Mesenchymal stem cell (in vitro differentiated cells and primary cell): ENCODE measurements at regions not wholly inside any gene's neighbourhood (a gene's known extent, or its start where the extent isn't known, plus 50 kb on each side); places are given as distances from the start of the nearest gene placed in this dataset.

Experiments used
- DNase-seq: peaks from one replicate; pipeline ENCODE4 v3.0.0-alpha.2; 2013
- H2AFZ ChIP-seq: one replicate; pipeline ENCODE4 v1.6.1; 2013; ENCODE audit warnings: low read depth, mild to moderate bottlenecking, control low read depth, inconsistent platforms, low read length, moderate library complexity
- H2AK5ac ChIP-seq: 2 replicates; pipeline ENCODE4 v1.6.1; 2013; ENCODE audit warnings: low read length, moderate library complexity, mild to moderate bottlenecking, inconsistent platforms; ENCODE audit not compliant: severe bottlenecking
- H2BK120ac ChIP-seq: one replicate; pipeline ENCODE4 v1.6.1; 2013; ENCODE audit warnings: low read depth, mild to moderate bottlenecking, inconsistent platforms, low read length, moderate library complexity
- H2BK12ac ChIP-seq, 2 experiments: one replicate each; pipeline ENCODE4 v1.6.1; 2013; ENCODE audit warnings: inconsistent platforms in 2 of 2, low read length in 2 of 2, mild to moderate bottlenecking in 2 of 2, moderate library complexity in 2 of 2, control low read depth in 1 of 2
- H2BK15ac ChIP-seq: one replicate; pipeline ENCODE4 v1.6.1; 2013; ENCODE audit warnings: mild to moderate bottlenecking, low read depth, inconsistent platforms; ENCODE audit not compliant: poor library complexity, severe bottlenecking
- H2BK5ac ChIP-seq: 2 replicates; pipeline ENCODE4 v1.6.1; 2013; ENCODE audit warnings: low read depth, mild to moderate bottlenecking, low read length, control low read depth, inconsistent platforms; ENCODE audit not compliant: poor library complexity, severe bottlenecking
- H3K14ac ChIP-seq, 2 experiments: one replicate each; pipeline ENCODE4 v1.6.1; 2013; ENCODE audit warnings: inconsistent platforms in 2 of 2, low read length in 2 of 2, control low read depth in 1 of 2, mild to moderate bottlenecking in 1 of 2, moderate library complexity in 1 of 2
- H3K18ac ChIP-seq, 2 experiments: one replicate each; pipeline ENCODE4 v1.6.1; 2013; ENCODE audit warnings: inconsistent platforms in 2 of 2, low read length in 2 of 2, control low read depth in 1 of 2, low read depth in 1 of 2, mild to moderate bottlenecking in 1 of 2
- H3K23ac ChIP-seq, 2 experiments: one replicate each; pipeline ENCODE4 v1.6.1; 2013; ENCODE audit warnings: inconsistent platforms in 2 of 2, low read length in 2 of 2, mild to moderate bottlenecking in 2 of 2, moderate library complexity in 2 of 2, control low read depth in 1 of 2
- H3K27ac ChIP-seq: 2 replicates; pipeline ENCODE4 v1.5.1; 2013; ENCODE audit warnings: mild to moderate bottlenecking, moderate library complexity, low read length, control low read depth, inconsistent platforms; ENCODE audit not compliant: poor library complexity, severe bottlenecking
- H3K27me3 ChIP-seq, 2 experiments: 2 replicates each; pipeline versions ENCODE4 v1.6.1 to v1.7.0; 2013; ENCODE audit warnings: low read length in 2 of 2, mild to moderate bottlenecking in 2 of 2, moderate library complexity in 2 of 2, control low read depth in 1 of 2, inconsistent platforms in 1 of 2; ENCODE audit not compliant: control insufficient read depth in 1 of 2, insufficient read depth in 1 of 2
- H3K36me3 ChIP-seq, 2 experiments: 2 replicates each; pipeline versions ENCODE4 v1.6.1 to v1.7.0; 2013; ENCODE audit warnings: low read length in 2 of 2, control low read depth in 1 of 2, inconsistent platforms in 1 of 2, low read depth in 1 of 2, mild to moderate bottlenecking in 1 of 2; ENCODE audit not compliant: insufficient read depth in 2 of 2, control insufficient read depth in 1 of 2
- H3K4ac ChIP-seq, 2 experiments: one replicate each; pipeline ENCODE4 v1.6.1; 2013; ENCODE audit warnings: inconsistent platforms in 2 of 2, low read length in 2 of 2, mild to moderate bottlenecking in 2 of 2, moderate library complexity in 2 of 2, control low read depth in 1 of 2, low read depth in 1 of 2
- H3K4me1 ChIP-seq: 2 replicates; pipeline ENCODE4 v1.6.1; 2013; ENCODE audit warnings: low read depth, low read length, control low read depth; ENCODE audit not compliant: control insufficient read depth, insufficient read depth
- H3K4me2 ChIP-seq: 2 replicates; pipeline ENCODE4 v1.6.1; 2013; ENCODE audit warnings: low read length, mild to moderate bottlenecking, inconsistent platforms; ENCODE audit not compliant: poor library complexity, severe bottlenecking
- H3K4me3 ChIP-seq, 2 experiments: 2 replicates each; pipeline versions ENCODE4 v1.5.1 to v1.7.0; 2013; ENCODE audit warnings: low read length in 2 of 2, mild to moderate bottlenecking in 2 of 2, control low read depth in 1 of 2, low read depth in 1 of 2; ENCODE audit not compliant: insufficient read depth in 1 of 2
- H3K79me1 ChIP-seq: replicated peaks from 2 replicates; pipeline ENCODE4 v1.6.1; 2013; ENCODE audit warnings: mild to moderate bottlenecking, control low read depth, low read length, inconsistent platforms; ENCODE audit not compliant: poor library complexity, severe bottlenecking
- H3K9ac ChIP-seq: 2 replicates; pipeline ENCODE4 v1.7.0; 2013; ENCODE audit warnings: mild to moderate bottlenecking, low read length, moderate library complexity
- H3K9me3 ChIP-seq: 2 replicates; pipeline ENCODE4 v1.7.0; 2013; ENCODE audit warnings: mild to moderate bottlenecking, low read length; ENCODE audit not compliant: control insufficient read depth
- H4K8ac ChIP-seq: one replicate; pipeline ENCODE4 v1.6.1; 2013; ENCODE audit warnings: inconsistent platforms, mild to moderate bottlenecking, low read length, moderate library complexity
- H4K91ac ChIP-seq: one replicate; pipeline ENCODE4 v1.6.1; 2013; ENCODE audit warnings: mild to moderate bottlenecking, low read length, inconsistent platforms
- WGBS: methylation state at CpG from one replicate; pipeline ENCODE4 v1.1.7; 2013; ENCODE audit warnings: mixed read lengths; 5-methylcytosine and 5-hydroxymethylcytosine counted together

GRCh38 chr12:91824991-91825390 is 320.7 kb downstream of the BTG1 start:
- Histone ChIP-seq H2AK5ac (no peak overlapping the region), H4K8ac (no peak overlapping the region), H2BK15ac (no peak overlapping the region), H2BK12ac (no peak overlapping the region), H3K36me3 (no peaks in the 10 kb centered on the region), H3K4me1 (no peaks in the 10 kb centered on the region), H3K14ac (no peak overlapping the region), H3K4me3 (no peak overlapping the region), H3K18ac (no peak overlapping the region), H3K9ac (no peak overlapping the region), H2AFZ (no peak overlapping the region), H3K79me1 (no peaks in the 10 kb centered on the region), H2BK5ac (no peak overlapping the region), H2BK120ac (no peak overlapping the region), H3K27me3 (no peaks in the 10 kb centered on the region), H3K4ac (no peak overlapping the region), H3K9me3 (no peaks in the 10 kb centered on the region), H3K4me2 (no peak overlapping the region), H3K27ac (no peak overlapping the region), H4K91ac (no peak overlapping the region), H3K23ac (no peak overlapping the region)
- no peak for DNase-seq

- Histone ChIP-seq H3K27ac (no peak overlapping the region), H3K79me1 (no peaks in the 10 kb centered on the region), H3K18ac (no peak overlapping the region), H4K8ac (no peak overlapping the region), H4K91ac (no peak overlapping the region), H2AFZ (no peak overlapping the region), H3K27me3 (no peaks in the 10 kb centered on the region), H3K23ac (no peak overlapping the region), H3K14ac (no peak overlapping the region), H2AK5ac (no peak overlapping the region), H3K4ac (no peak overlapping the region), H3K4me1 (no peaks in the 10 kb centered on the region), H3K4me3 (no peak overlapping the region), H2BK12ac (no peak overlapping the region), H2BK5ac (no peak overlapping the region), H2BK15ac (no peak overlapping the region), H3K4me2 (no peak overlapping the region), H2BK120ac (no peak overlapping the region), H3K36me3 (no peaks in the 10 kb centered on the region), H3K9me3 (no peaks in the 10 kb centered on the region), H3K9ac (no peak overlapping the region)
- no peak for DNase-seq
Measured at GRCh38 chr12:91819132-91819447, 326.6 kb downstream of the BTG1 start.

GRCh38 chr12:91818227-91819131 is 327.2 kb downstream of the BTG1 start:
- Histone ChIP-seq H2BK15ac (no peak overlapping the region), H3K18ac (peak overlapping the region in 1 of 2 experiments; percentile 43)
- 84% methylated on average over 2 of the region's 2 CpGs for WGBS

GRCh38 chr12:91817517-91817916 is 328.1 kb downstream of the BTG1 start:
- Histone ChIP-seq H2AK5ac (no peak overlapping the region), H3K4me3 (no peak overlapping the region), H3K4me2 (no peak overlapping the region), H2BK12ac (no peak overlapping the region), H3K4ac (no peak overlapping the region), H3K27me3 (no peaks in the 10 kb centered on the region), H3K9ac (no peak overlapping the region), H3K36me3 (no peaks in the 10 kb centered on the region), H3K9me3 (no peaks in the 10 kb centered on the region), H2AFZ (no peak overlapping the region), H4K91ac (no peak overlapping the region), H2BK5ac (no peak overlapping the region), H3K79me1 (no peaks in the 10 kb centered on the region), H3K27ac (no peak overlapping the region), H3K4me1 (no peaks in the 10 kb centered on the region), H3K18ac (no peak overlapping the region), H4K8ac (no peak overlapping the region), H2BK120ac (no peak overlapping the region), H3K14ac (no peak overlapping the region), H2BK15ac (no peak overlapping the region), H3K23ac (no peak overlapping the region)
- no peak for DNase-seq
- WGBS: 91% methylated on average over 2 of the region's 2 CpGs

More at GRCh38 chr12:91818227-91819131, 327.2 kb downstream of the BTG1 start:
- Histone ChIP-seq H3K14ac (no peak overlapping the region), H4K91ac (no peak overlapping the region), H3K4ac (peak overlapping the region in 1 of 2 experiments; percentile 49), H2AK5ac (no peak overlapping the region), H3K9ac (no peak overlapping the region), H3K79me1 (no peaks in the 10 kb centered on the region), H3K4me2 (no peak overlapping the region), H2BK5ac (no peak overlapping the region), H3K9me3 (no peaks in the 10 kb centered on the region), H2BK120ac (no peak overlapping the region), H2AFZ (no peak overlapping the region), H3K23ac (no peak overlapping the region), H3K4me3 (no peak overlapping the region), H3K4me1 (no peaks in the 10 kb centered on the region), H2BK12ac (peak overlapping the region in 1 of 2 experiments; percentile 54), H3K27ac (no peak overlapping the region), H3K27me3 (no peaks in the 10 kb centered on the region), H4K8ac (no peak overlapping the region), H3K36me3 (no peaks in the 10 kb centered on the region)
- peak; percentile 33 for DNase-seq
